ENCODE measurements at regions not wholly inside any gene's neighbourhood (a gene's known extent, or its start where the extent isn't known, plus 50 kb on each side); places are given as distances from the start of the nearest gene placed in this dataset.
A peak's percentile ranks its signal among the peaks of the same experiment; 100 is the strongest.

DNA sequence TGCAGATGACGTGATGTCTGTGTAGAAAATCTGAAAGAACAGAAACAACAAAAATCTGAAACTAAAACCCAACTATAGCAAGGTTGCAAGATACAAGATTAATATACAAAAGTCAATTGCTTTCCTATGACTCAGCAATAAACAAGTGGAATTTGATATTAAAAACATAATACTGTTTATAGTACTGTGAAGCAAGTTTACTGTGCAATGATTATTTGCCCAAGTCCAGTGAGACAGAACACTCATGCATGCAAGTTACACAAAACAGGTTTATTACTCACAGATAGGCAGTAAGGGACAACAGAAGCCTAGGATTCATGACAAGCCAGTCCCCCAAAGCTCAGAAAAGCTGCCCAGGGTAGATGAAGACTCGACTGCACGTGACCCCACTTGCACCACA lies 62.4 kb upstream of the RAB4A start:
- TF ChIP-seq, protein P1, sequence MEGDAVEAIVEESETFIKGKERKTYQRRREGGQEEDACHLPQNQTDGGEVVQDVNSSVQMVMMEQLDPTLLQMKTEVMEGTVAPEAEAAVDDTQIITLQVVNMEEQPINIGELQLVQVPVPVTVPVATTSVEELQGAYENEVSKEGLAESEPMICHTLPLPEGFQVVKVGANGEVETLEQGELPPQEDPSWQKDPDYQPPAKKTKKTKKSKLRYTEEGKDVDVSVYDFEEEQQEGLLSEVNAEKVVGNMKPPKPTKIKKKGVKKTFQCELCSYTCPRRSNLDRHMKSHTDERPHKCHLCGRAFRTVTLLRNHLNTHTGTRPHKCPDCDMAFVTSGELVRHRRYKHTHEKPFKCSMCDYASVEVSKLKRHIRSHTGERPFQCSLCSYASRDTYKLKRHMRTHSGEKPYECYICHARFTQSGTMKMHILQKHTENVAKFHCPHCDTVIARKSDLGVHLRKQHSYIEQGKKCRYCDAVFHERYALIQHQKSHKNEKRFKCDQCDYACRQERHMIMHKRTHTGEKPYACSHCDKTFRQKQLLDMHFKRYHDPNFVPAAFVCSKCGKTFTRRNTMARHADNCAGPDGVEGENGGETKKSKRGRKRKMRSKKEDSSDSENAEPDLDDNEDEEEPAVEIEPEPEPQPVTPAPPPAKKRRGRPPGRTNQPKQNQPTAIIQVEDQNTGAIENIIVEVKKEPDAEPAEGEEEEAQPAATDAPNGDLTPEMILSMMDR (IDR thresholded peaks at IDR 0.05; ENCODE audit: insufficient read depth, missing control alignments), result no peak
- FAIRE-seq, result no peak
- DNase-seq (ENCODE audit: insufficient read length, low spot score), result no peak

GRCh38 chr1:229209386-229209785 lies 61.5 kb upstream of the RAB4A start:
- DNase-seq (ENCODE audit: insufficient read length, low spot score), result no peak
- FAIRE-seq, result no peak
- TF ChIP-seq, protein P1 (IDR thresholded peaks at IDR 0.05; ENCODE audit: insufficient read depth, missing control alignments), result no peak

GRCh38 chr1:229209816-229210215 lies 61.1 kb upstream of the RAB4A start:
- TF ChIP-seq, protein P1 (IDR thresholded peaks at IDR 0.05; ENCODE audit: insufficient read depth, missing control alignments), result no peak
- FAIRE-seq (no peak), DNase-seq (ENCODE audit: insufficient read length, low spot score) (no peak)

DNA sequence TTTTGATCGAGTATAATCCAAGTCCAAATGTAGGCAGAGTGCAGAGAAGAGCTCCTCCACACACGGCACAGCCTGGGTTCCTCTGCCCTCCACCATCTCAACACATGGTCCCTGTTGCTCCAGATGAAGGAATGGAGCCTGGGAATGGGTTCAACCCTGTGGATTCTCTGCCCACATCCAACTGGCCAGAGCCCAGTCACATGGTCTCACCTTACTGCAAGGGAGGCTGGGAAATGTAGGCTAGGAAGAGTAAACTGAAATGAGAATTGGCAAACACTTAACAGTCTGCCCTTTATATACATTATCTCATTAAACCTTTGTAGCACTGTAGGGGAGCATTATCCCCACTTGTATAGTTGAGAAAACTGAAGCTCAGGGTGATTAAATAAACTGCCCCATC lies 60.1 kb upstream of the RAB4A start:
- TF ChIP-seq, protein P1 (IDR thresholded peaks at IDR 0.05; ENCODE audit: insufficient read depth, missing control alignments), result no peak
- no peak for FAIRE-seq
- DNase-seq (ENCODE audit: insufficient read length, low spot score), result no peak

DNA sequence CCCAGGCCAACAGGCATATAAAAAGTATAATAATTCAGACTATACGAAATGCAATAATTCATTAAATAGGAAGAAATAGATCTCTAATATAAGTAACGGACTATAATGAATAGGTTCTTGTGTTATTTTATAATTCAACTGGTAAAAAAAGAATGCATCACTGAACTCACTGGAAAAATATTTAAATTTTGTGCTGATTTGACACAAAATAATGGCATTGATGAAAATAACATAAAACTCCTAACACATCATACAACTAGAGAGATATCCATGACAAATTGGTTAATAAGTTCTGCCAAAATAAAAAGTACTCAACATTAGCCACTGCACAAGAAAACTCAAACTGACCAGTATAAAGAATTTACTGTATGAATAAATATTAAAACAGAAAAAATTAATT lies 57.1 kb upstream of the RAB4A start:
- FAIRE-seq (peak; percentile 32), DNase-seq (ENCODE audit: insufficient read length, low spot score) (no peak)
- TF ChIP-seq, protein P1 (IDR thresholded peaks at IDR 0.05; ENCODE audit: insufficient read depth, missing control alignments), result no peak

DNA sequence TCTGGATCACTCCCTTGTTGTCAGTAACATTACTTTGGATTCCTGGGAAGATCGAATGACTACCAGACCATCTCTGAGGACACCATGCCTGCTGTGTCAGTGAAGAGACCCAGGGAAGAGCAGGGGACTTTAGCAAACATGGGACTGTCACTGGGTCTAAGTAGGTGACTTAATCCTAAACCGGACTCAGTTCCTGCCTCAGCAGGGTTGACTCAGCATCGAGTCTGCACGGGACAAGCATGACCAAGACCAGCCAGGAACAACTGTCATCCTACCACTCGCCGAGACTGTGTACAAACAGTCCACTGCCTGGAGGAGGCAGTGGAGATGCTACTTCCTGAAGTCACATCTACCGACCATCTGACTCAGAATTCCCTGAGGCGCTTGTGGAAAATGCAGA lies 53.2 kb upstream of the RAB4A start:
- TF ChIP-seq, protein P1 (IDR thresholded peaks at IDR 0.05; ENCODE audit: insufficient read depth, missing control alignments), result no peak
- DNase-seq (ENCODE audit: insufficient read length, low spot score) (no peak), FAIRE-seq (no peak)

- no peak for DNase-seq (ENCODE audit: insufficient read length, low spot score)
- FAIRE-seq, result peak; percentile 61
- TF ChIP-seq, protein P1 (IDR thresholded peaks at IDR 0.05; ENCODE audit: insufficient read depth, missing control alignments), result no peak
These were observed 52.3 kb upstream of the RAB4A start for GRCh38 chr1:229218612-229219025.
